ENCODE measurements at regions not wholly inside any gene's neighbourhood (a gene's known extent, or its start where the extent isn't known, plus 50 kb on each side); places are given as distances from the start of the nearest gene placed in this dataset.

DNA sequence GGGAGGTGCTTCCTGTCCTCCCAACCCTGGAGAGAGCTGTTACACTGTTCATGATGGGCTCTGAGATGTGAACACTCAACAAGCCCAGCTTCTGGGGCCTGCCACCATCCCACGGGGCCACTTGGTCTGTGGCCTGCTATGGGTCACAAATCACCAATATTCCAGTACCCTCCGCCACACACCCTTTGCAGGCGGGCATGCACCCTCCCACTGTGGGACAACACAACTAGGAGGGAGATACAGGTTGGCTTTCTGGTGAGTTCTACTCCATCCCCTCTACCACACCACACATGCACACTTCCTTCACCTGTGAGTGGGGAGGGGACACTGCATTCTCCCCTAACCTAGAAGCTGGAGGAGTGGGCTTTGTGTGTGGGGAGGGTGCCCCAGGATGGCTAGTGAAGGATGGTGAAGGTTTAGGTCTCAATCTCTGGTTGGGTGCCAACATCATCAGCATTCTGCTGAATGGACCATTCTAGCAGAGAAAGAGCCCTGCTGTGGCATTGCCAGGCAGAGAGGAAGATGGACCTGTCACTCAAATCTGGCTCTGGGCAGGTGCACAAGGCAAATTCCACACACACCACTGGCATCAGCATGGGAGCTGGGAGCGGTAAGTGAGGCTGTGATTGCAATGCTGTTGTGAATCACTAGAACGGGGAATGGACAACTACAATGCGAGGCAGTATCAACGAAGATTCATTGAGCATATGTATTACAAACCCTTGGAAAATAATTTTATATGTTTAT, 175.1 kb downstream of the THBS2 start:
- TF ChIP-seq, protein P1, sequence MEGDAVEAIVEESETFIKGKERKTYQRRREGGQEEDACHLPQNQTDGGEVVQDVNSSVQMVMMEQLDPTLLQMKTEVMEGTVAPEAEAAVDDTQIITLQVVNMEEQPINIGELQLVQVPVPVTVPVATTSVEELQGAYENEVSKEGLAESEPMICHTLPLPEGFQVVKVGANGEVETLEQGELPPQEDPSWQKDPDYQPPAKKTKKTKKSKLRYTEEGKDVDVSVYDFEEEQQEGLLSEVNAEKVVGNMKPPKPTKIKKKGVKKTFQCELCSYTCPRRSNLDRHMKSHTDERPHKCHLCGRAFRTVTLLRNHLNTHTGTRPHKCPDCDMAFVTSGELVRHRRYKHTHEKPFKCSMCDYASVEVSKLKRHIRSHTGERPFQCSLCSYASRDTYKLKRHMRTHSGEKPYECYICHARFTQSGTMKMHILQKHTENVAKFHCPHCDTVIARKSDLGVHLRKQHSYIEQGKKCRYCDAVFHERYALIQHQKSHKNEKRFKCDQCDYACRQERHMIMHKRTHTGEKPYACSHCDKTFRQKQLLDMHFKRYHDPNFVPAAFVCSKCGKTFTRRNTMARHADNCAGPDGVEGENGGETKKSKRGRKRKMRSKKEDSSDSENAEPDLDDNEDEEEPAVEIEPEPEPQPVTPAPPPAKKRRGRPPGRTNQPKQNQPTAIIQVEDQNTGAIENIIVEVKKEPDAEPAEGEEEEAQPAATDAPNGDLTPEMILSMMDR (IDR thresholded peaks at IDR 0.05; ENCODE audit: insufficient read depth, low read depth, low read length), result no peak
- no peak for TF ChIP-seq EZH2 (IDR thresholded peaks at IDR 0.05; ENCODE audit: insufficient read depth, low read length)
